ENCODE measurements at regions not wholly inside any gene's neighbourhood (a gene's known extent, or its start where the extent isn't known, plus 50 kb on each side); places are given as distances from the start of the nearest gene placed in this dataset.

GRCh38 chr1:198001776-198002408, 84.7 kb downstream of the LHX9 start:
- no peaks in the 10 kb centered on the region for H3K9me3 ChIP-seq
- intact Hi-C loops (cut with DNase I), result no loop called here
- DNase-seq (no peak), ATAC-seq (no peak)
- TF ChIP-seq POLR2A (IDR thresholded peaks at IDR 0.05), result no peak
- TF ChIP-seq, protein P1, sequence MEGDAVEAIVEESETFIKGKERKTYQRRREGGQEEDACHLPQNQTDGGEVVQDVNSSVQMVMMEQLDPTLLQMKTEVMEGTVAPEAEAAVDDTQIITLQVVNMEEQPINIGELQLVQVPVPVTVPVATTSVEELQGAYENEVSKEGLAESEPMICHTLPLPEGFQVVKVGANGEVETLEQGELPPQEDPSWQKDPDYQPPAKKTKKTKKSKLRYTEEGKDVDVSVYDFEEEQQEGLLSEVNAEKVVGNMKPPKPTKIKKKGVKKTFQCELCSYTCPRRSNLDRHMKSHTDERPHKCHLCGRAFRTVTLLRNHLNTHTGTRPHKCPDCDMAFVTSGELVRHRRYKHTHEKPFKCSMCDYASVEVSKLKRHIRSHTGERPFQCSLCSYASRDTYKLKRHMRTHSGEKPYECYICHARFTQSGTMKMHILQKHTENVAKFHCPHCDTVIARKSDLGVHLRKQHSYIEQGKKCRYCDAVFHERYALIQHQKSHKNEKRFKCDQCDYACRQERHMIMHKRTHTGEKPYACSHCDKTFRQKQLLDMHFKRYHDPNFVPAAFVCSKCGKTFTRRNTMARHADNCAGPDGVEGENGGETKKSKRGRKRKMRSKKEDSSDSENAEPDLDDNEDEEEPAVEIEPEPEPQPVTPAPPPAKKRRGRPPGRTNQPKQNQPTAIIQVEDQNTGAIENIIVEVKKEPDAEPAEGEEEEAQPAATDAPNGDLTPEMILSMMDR (IDR thresholded peaks at IDR 0.05), result no peak
- no peaks in the 10 kb centered on the region for H3K36me3 ChIP-seq
- no peaks in the 10 kb centered on the region for H3K27me3 ChIP-seq
- no peak overlapping the region for H3K4me3 ChIP-seq
- no peaks in the 10 kb centered on the region for H3K4me1 ChIP-seq
- 81% methylated on average over 3 of the region's 3 CpGs for WGBS (ENCODE audit: insufficient coverage, low coverage, low lambda C conversion rate, missing lambda C conversion rate)
- H3K27ac ChIP-seq, result no peak overlapping the region

DNA sequence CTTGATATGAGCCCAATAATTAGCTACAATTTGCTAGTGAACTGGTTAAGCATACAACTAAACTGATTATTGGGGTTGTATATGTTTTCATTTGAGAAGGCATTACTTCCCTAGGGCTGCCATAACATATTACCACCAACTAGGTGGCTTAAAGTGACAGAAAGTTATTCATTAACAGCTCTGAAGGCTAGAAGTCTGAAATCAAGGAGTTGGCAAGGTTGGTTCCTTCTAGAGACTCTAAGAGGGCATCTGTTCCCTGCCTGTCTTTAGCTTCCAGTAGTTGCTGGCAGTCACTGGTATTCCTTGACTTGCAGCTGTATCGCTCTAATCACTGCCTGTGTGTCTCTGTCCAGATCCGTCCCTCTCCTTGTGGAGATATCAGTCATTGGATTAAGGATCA, 86.3 kb downstream of the LHX9 start:
- Histone ChIP-seq H3K4me3 (no peak overlapping the region), H3K4me1 (no peaks in the 10 kb centered on the region), H3K36me3 (no peaks in the 10 kb centered on the region), H3K27me3 (no peaks in the 10 kb centered on the region), H3K27ac (no peak overlapping the region), H3K9me3 (no peaks in the 10 kb centered on the region)
- WGBS (ENCODE audit: insufficient coverage, low coverage, low lambda C conversion rate, missing lambda C conversion rate), result 83% methylated on average over 1 of the region's 2 CpGs
- DNase-seq, result no peak
- ATAC-seq, result peak in 1 of 4 donors; percentile 32
- TF ChIP-seq, protein P1 (IDR thresholded peaks at IDR 0.05), result no peak
- no peak for TF ChIP-seq POLR2A (IDR thresholded peaks at IDR 0.05)
- intact Hi-C loops (cut with DNase I), result no loop called here

DNA sequence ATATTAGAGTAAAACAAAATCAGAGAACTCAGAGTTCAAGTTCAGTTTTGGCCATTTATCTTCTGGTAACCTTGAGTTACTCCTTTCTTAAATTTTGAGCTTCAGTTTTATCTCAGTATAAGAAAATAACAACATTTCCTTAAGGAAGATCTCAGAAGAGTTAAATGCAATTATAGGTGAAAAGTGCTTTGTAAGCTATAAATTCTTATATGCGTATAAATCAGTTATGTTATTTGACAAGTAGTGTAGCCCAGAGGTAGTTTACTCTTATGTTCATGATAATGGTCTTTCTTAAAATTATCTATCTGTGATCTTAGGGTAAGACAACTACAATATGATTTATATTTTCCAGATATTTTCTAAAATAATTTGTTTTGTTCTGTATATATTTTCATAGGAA, 89.8 kb downstream of the LHX9 start:
- H3K4me1 ChIP-seq, result no peaks in the 10 kb centered on the region
- no peak overlapping the region for H3K27ac ChIP-seq
- no peaks in the 10 kb centered on the region for H3K27me3 ChIP-seq
- intact Hi-C loops (cut with DNase I), result no loop called here
- H3K9me3 ChIP-seq, result no peaks in the 10 kb centered on the region
- H3K4me3 ChIP-seq, result no peak overlapping the region
- DNase-seq (no peak), ATAC-seq (no peak)
- H3K36me3 ChIP-seq, result no peaks in the 10 kb centered on the region
- TF ChIP-seq, protein P1 (IDR thresholded peaks at IDR 0.05), result no peak
- TF ChIP-seq POLR2A (IDR thresholded peaks at IDR 0.05), result no peak
- WGBS (ENCODE audit: insufficient coverage, low coverage, low lambda C conversion rate, missing lambda C conversion rate), result 83% methylated on average over 1 of the region's 1 CpG

DNA sequence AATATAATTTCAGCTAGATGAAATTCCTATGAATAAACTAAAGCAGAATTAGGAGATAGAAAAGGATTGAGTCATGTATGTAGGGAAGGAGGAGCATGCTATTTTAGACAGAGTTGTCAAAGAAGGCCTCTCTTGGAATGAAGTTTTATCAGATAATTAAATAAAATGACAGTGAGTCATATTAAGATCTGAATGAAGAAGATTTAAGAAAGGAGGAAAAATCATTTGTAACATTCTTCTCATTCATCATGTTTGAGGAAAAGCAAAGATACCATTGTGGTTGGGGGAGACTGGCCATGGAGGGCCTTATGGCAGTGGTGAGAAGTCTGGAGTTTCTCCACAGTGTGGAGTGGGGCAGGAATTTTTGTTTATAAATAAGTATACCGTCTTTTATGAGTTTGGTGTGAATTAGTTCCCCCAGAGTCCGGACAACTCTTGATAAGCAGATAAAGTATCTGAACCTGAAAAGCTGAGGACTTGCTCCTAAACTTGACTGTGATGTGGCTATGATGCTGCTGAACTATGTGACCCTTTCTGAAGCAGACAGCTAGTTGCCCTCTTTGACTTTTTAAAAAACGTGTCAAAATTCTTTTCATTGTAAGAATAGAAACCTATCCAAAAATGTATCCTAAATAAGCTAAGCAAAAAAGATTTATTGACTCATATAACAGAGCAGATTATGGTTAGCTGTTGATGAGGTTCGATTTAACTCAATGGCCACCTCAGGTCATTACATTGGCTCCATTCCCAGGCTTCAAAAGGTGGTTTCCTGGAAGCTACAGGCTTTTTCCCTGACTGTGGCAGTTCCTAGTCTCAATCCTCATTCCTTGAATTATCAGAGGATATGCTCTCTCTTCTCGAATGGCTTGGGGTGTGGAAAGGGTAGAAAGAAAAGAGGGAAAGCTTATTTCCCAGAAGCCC, 90.8 kb downstream of the LHX9 start:
- intact Hi-C loops (cut with DNase I), result no loop called here
- TF ChIP-seq, protein P1 (IDR thresholded peaks at IDR 0.05), result no peak
- no peak for TF ChIP-seq POLR2A (IDR thresholded peaks at IDR 0.05)
- H3K27me3 ChIP-seq, result no peaks in the 10 kb centered on the region

More for the DNA sequence above, 90.8 kb downstream of the LHX9 start:
- Histone ChIP-seq H3K27ac (no peak overlapping the region), H3K4me3 (no peak overlapping the region), H3K9me3 (no peaks in the 10 kb centered on the region), H3K4me1 (no peaks in the 10 kb centered on the region), H3K36me3 (no peaks in the 10 kb centered on the region)
- DNase-seq (no peak), ATAC-seq (peak; percentile 67 to 98 (median 84))
- 30% methylated on average over 5 of the region's 5 CpGs for WGBS (ENCODE audit: insufficient coverage, low coverage, low lambda C conversion rate, missing lambda C conversion rate)
